Epithelial cell of esophagus (primary cell): ENCODE measurements at regions not wholly inside any gene's neighbourhood (a gene's known extent, or its start where the extent isn't known, plus 50 kb on each side); places are given as distances from the start of the nearest gene placed in this dataset.

ENCODE experiments used
- DNase-seq: peaks from one replicate; pipeline ENCODE4 v3.0.0; 2010; ENCODE audit warnings: low read depth
- H3K4me3 ChIP-seq: 2 replicates; pipeline ENCODE4 v1.5.1; 2011; ENCODE audit warnings: mild to moderate bottlenecking, low read length, control low read depth
- CTCF ChIP-seq: IDR thresholded peaks from 2 replicates; pipeline ENCODE4 v1.5.1; 2011; ENCODE audit warnings: low read depth, mild to moderate bottlenecking, low read length, control low read depth, inconsistent platforms; ENCODE audit not compliant: insufficient read depth; ENCODE audit errors: missing control alignments

DNA sequence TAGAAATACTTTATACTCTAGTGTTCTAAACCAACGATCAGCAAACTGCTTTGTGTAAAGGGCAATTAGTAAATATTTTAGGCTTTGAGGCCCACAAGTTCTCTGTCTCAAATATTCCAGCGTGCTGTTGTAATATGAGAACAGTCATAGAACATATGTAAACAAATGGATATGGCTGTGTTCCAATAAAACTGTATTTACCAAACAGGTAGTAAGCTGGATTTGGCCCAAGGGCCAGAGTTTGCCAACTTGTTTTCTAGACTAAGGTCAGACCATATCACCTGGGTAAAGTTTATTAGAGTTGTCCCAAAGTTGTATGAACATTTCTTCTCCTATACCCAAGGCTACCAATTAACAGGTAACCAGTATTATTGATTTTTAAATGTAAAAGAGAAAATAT, 303.2 kb upstream of the MC4R start:
- TF ChIP-seq CTCF = no peak
- DNase-seq = peak; percentile 71
- H3K4me3 ChIP-seq = no peak overlapping the region

DNA sequence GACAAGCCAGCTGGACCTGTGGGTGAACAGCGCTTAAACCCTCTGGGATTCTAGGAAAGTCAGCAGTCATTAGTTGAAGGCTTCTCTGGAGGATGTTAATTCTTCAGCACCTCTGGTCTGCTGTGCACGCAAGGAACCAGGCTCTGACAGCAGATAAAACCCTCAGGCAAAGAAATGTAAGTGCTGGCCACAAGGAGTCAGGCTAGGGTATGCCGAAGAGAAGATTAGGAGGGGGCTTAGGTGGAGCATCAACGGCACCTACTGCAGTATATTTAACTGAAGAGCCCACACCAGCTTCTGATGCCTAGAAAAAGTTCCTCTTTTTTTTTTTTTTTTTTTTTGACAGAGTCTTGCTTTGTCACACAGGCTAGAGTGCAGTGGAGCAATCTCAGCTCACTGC, 304.2 kb upstream of the MC4R start:
- peak; percentile 24 for TF ChIP-seq CTCF
- peak; percentile 10 for DNase-seq
- no peak overlapping the region for H3K4me3 ChIP-seq

DNA sequence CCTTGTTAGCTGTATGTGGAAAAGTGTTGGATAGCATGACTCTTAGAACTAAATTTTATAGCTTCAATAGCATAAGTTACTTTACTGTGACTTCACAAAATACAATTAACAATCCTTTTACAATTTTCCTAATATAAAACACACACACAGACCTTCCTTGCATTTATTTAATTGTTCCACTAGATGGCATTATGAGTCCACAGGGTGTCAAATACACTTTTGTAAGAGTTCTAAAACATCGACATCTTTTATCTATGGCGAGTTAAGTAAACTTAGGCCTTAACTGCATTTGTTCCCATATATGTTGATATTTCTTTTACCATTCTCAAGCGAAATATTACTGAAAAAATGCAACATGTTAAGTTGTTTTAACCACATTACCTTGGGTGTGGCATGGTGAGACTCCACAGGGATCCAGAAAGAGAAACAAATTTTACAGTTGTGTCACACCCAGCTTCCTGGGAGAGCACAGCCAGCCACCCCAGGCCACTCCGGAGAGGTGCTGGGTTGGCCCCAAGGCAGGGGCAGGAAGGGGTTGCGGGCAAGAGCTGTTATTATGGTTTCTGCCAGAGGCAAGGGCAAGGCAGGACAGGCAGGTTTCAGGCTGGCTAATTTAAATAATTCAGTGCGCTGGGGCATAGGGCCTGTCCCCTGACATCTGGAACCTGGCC, 312.4 kb upstream of the MC4R start:
- no peak overlapping the region for H3K4me3 ChIP-seq
- DNase-seq = peak; percentile 54
- TF ChIP-seq CTCF = peak; percentile 51

DNA sequence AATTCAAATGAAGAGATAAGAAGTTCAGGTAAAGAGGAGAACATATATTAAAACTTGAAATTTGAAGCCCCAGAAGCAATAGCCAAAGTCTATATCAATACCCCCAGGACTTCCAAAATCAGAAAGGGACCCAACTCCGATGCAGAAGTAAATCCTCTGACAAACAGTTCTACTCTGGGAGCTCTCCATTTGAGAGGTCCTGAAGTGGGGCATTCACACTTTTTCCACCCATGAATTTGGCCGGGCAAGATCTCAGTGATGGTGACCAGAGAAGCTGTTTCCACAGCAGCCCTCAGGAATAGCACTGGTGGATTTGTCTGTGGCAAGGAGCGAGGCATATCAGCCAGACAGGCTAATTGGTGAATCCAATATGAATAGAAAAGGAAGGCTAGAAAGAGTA, 313.6 kb upstream of the MC4R start:
- no peak for TF ChIP-seq CTCF
- no peak overlapping the region for H3K4me3 ChIP-seq
- no peak for DNase-seq

DNA sequence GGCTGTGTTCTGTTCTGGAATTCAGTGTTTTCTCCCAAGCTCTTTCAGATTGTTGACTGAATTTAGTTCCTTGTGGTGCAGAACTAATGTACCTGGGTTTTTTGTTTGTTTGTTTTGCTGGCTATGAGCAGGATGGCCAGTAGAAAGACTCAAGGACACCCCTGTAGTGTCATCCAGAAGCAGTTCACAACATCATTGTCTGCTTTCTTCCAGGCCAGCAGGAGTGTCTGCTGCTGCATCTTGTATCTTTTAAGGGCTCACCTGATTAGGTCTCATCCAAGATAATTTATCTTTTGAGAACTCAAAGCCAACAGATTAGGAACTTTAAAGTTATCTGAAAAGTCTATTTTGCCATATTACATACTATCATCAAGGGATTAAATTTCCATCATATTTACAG, 318.5 kb upstream of the MC4R start:
- no peak for DNase-seq
- TF ChIP-seq CTCF = no peak
- H3K4me3 ChIP-seq = no peak overlapping the region

- no peak overlapping the region for H3K4me3 ChIP-seq
- no peak for TF ChIP-seq CTCF
- peak; percentile 91 for DNase-seq
These were observed 320.9 kb upstream of the MC4R start for GRCh38 chr18:60693426-60693825.

DNA sequence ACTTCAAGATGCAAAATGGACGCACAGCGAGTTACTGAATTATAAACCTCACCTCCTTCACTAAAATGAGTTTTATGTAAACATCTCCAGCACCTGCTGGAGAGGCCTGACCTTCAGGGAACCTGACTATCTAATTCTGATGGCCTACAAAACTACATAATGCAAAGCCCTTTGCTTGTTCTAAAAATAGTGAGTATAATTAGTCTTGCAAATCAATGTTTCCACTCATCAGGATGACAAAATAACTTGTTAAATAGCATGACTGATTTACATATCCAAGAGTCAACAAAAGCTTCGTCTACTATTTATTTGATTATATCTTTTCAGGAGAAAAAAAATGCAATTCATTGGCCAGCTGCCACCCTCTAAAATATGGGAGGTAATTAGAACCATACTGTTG, 326.3 kb upstream of the MC4R start:
- DNase-seq = no peak
- TF ChIP-seq CTCF = no peak
- no peak overlapping the region for H3K4me3 ChIP-seq
